Urinary bladder (tissue), 3 donors: ENCODE measurements at regions not wholly inside any gene's neighbourhood (a gene's known extent, or its start where the extent isn't known, plus 50 kb on each side); places are given as distances from the start of the nearest gene placed in this dataset.
"Not testable (repeated sequence)": the region's sequence is repeated elsewhere in the genome, so short reads cannot be mapped to it uniquely, and the experiment has no call there.

ENCODE experiments used
- DNase-seq: peaks from one replicate; pipeline ENCODE4 v3.0.0-alpha.2; 2015; ENCODE audit errors: extremely low spot score
- H3K27ac ChIP-seq: one replicate; pipeline ENCODE4 v1.5.1; 2013; ENCODE audit warnings: low read depth, mild to moderate bottlenecking, moderate library complexity
- H3K36me3 ChIP-seq: one replicate; pipeline ENCODE4 v1.6.1; 2013; ENCODE audit warnings: mild to moderate bottlenecking, moderate library complexity; ENCODE audit not compliant: insufficient read depth
- H3K4me1 ChIP-seq: one replicate; pipeline ENCODE4 v1.6.1; 2013; ENCODE audit warnings: mild to moderate bottlenecking, moderate library complexity; ENCODE audit not compliant: insufficient read depth
- H3K4me3 ChIP-seq: one replicate; pipeline ENCODE4 v1.5.1; 2013; ENCODE audit warnings: low read depth, low read length
- WGBS: extraction: QIAGEN DNeasy Blood & Tissue Kit; methylation state at CpG from one replicate; pipeline ENCODE4 v1.1.7; 2013; 5-methylcytosine and 5-hydroxymethylcytosine counted together
- donor health status: healthy with polysubstance abuse.
- donor health status: healthy.

DNA sequence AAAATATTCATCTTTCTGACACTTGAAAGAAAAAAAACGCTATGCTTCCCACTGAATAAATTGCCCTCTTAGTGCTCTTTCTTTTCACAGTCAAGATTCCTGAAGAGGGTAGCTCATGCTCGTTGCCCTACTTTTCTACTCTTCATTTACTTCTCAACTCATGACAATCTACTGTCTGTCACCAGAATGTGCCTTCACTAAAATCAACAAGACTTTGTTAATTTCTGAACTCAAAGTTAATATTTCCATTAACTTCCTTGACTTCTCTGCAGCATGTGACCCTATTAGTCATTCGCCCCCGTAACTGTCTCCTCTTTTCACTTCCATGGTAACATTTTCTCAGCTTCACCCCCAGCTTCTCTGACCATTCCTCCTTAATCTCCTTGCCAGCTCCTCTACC, 98.9 kb upstream of the MAPRE2 start:
- DNase-seq, result no peak
- Histone ChIP-seq H3K4me3 (no peak overlapping the region), H3K4me1 (no peaks in the 10 kb centered on the region), H3K36me3 (no peaks in the 10 kb centered on the region), H3K27ac (no peak overlapping the region)
- 64% methylated on average over 4 of the region's 4 CpGs for WGBS

- Histone ChIP-seq H3K27ac (no peak overlapping the region), H3K4me3 (no peak overlapping the region), H3K36me3 (no peaks in the 10 kb centered on the region), H3K4me1 (peaks cover 1% of the 10 kb centered on the region)
- 87% methylated on average over 7 of the region's 7 CpGs for WGBS
- DNase-seq, result no peak
These were observed 98.2 kb upstream of the MAPRE2 start for GRCh38 chr18:34942975-34943374.

GRCh38 chr18:34943587-34943986, 97.6 kb upstream of the MAPRE2 start:
- no peak for DNase-seq
- Histone ChIP-seq H3K4me1 (peaks cover 1% of the 10 kb centered on the region), H3K4me3 (no peak overlapping the region), H3K36me3 (no peaks in the 10 kb centered on the region), H3K27ac (no peak overlapping the region)
- WGBS, result 79% methylated on average over 2 of the region's 2 CpGs

GRCh38 chr18:34947711-34948125, 93.5 kb upstream of the MAPRE2 start:
- peaks cover 1% of the 10 kb centered on the region for H3K4me1 ChIP-seq
- H3K27ac ChIP-seq, result no peak overlapping the region
- no peak for DNase-seq
- no peak overlapping the region for H3K4me3 ChIP-seq
- WGBS, result 72% methylated on average over 2 of the region's 2 CpGs
- no peaks in the 10 kb centered on the region for H3K36me3 ChIP-seq

GRCh38 chr18:34951625-34952379, 89.4 kb upstream of the MAPRE2 start:
- WGBS, result 89% methylated on average over 6 of the region's 6 CpGs
- H3K4me3 ChIP-seq, result no peak overlapping the region
- DNase-seq, result no peak

GRCh38 chr18:34953212-34953611, 88.0 kb upstream of the MAPRE2 start:
- no peaks in the 10 kb centered on the region for H3K4me1 ChIP-seq
- H3K4me3 ChIP-seq, result no peak overlapping the region
- no peak overlapping the region for H3K27ac ChIP-seq
- DNase-seq, result no peak
- no peaks in the 10 kb centered on the region for H3K36me3 ChIP-seq
- 89% methylated on average over 2 of the region's 2 CpGs for WGBS

More at GRCh38 chr18:34951625-34952379, 89.4 kb upstream of the MAPRE2 start:
- Histone ChIP-seq H3K27ac (no peak overlapping the region), H3K4me1 (peaks cover 1% of the 10 kb centered on the region), H3K36me3 (no peaks in the 10 kb centered on the region)

DNA sequence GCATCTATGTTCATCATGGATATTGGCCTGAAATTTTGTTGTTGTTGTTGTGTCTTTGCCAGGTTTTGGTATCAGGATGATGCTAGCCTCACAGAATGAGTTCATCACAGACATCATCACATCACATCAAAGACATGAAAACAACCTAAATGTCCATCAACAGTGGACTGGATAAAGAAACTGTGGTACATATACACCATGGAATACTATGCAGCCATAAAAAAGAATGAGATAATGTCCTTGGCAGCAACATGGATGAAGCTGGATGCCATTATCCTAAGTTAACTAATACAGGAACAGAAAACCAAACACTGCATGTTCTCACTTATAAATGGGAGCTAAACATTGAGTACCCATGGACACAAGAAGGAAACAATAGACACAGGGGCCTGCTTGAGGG, 85.7 kb upstream of the MAPRE2 start:
- H3K36me3 ChIP-seq, H3K27ac ChIP-seq, H3K4me1 ChIP-seq, H3K4me3 ChIP-seq, DNase-seq: not testable (repeated sequence)

DNA sequence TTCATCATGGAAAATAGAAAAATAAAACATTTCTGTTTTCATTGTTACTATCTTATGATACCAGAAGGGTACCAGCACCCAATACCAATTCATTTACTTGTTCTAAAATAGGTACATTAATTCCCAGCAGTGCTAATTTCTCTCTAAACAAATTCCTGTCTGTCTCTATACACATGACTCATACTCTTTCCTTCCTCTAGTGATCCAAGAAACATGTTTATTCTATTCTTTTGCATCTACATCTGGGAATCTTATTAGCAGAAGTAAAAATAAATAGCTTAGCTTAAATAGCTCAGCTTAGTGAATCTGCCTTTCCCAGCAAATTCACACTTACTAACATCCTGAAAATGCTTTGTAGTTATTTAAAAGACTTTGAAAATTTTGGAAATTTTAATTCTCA, 84.5 kb upstream of the MAPRE2 start:
- Histone ChIP-seq H3K27ac (no peak overlapping the region), H3K36me3 (no peaks in the 10 kb centered on the region), H3K4me1 (no peaks in the 10 kb centered on the region), H3K4me3 (no peak overlapping the region)
- DNase-seq, result no peak

- Histone ChIP-seq H3K4me1 (no peaks in the 10 kb centered on the region), H3K27ac (no peak overlapping the region), H3K4me3 (no peak overlapping the region), H3K36me3 (no peaks in the 10 kb centered on the region)
- DNase-seq, result no peak
- WGBS, result 73% methylated on average over 3 of the region's 3 CpGs
These were observed 83.9 kb upstream of the MAPRE2 start for GRCh38 chr18:34957119-34957863.

- Histone ChIP-seq H3K4me3 (no peak overlapping the region), H3K27ac (no peak overlapping the region), H3K4me1 (no peaks in the 10 kb centered on the region), H3K36me3 (no peaks in the 10 kb centered on the region)
- DNase-seq, result no peak
- whole genome bisulfite sequencing, result 68% methylated on average over 2 of the region's 2 CpGs
These were observed 83.4 kb upstream of the MAPRE2 start for GRCh38 chr18:34957864-34958259.

- 75% methylated on average over 1 of the region's 1 CpG for WGBS
- no peak for DNase-seq
- no peak overlapping the region for H3K4me3 ChIP-seq
- H3K4me1 ChIP-seq, result no peaks in the 10 kb centered on the region
- H3K27ac ChIP-seq, result no peak overlapping the region
- H3K36me3 ChIP-seq, result no peaks in the 10 kb centered on the region
These were observed 81.9 kb upstream of the MAPRE2 start for GRCh38 chr18:34959211-34959829.

GRCh38 chr18:34959989-34960388, 81.2 kb upstream of the MAPRE2 start:
- WGBS, result 73% methylated on average over 4 of the region's 4 CpGs
- no peak overlapping the region for H3K27ac ChIP-seq
- H3K4me1 ChIP-seq, result no peaks in the 10 kb centered on the region
- DNase-seq, result no peak
- H3K36me3 ChIP-seq, result no peaks in the 10 kb centered on the region
- H3K4me3 ChIP-seq, result no peak overlapping the region

GRCh38 chr18:34965108-34965507, 76.1 kb upstream of the MAPRE2 start:
- Histone ChIP-seq H3K27ac (no peak overlapping the region), H3K36me3 (no peaks in the 10 kb centered on the region), H3K4me1 (no peaks in the 10 kb centered on the region), H3K4me3 (no peak overlapping the region)
- DNase-seq, result no peak
- WGBS, result 69% methylated on average over 1 of the region's 1 CpG

DNA sequence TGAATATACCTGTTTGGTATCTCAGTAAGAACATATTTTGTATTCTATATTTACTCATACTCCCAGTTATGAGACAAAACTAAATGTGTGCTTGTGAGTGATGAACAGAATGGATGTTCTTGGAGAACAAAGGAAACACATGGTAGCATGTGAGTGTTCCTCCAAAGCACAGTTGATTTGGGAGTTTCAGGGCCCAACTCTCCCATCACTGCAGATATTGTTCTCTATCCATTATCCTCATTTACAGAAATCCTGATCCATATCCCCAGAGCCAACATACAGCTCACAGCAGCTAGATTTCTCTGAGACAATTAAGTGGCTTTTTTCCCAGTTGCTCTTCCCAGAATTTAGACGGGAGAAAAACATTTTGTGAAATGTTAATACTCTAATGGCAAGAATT, 75.6 kb upstream of the MAPRE2 start:
- H3K36me3 ChIP-seq, result no peaks in the 10 kb centered on the region
- WGBS, result 74% methylated on average over 1 of the region's 1 CpG
- H3K27ac ChIP-seq, result no peak overlapping the region
- DNase-seq, result no peak
- H3K4me1 ChIP-seq, result no peaks in the 10 kb centered on the region
- no peak overlapping the region for H3K4me3 ChIP-seq
